ENCODE measurements at regions not wholly inside any gene's neighbourhood (a gene's known extent, or its start where the extent isn't known, plus 50 kb on each side); places are given as distances from the start of the nearest gene placed in this dataset.

GRCh38 chr3:78115983-78116382, 1076.1 kb downstream of the ROBO2 start:
- no peaks in the 10 kb centered on the region for H3K36me3 Mint-ChIP-seq (ENCODE audit: low read depth)
- H3K4me1 Mint-ChIP-seq (ENCODE audit: low read depth), result peaks cover 12% of the 10 kb centered on the region
- no peak overlapping the region for H3K27ac Mint-ChIP-seq (ENCODE audit: unreplicated experiment)
- DNase-seq (ENCODE audit: low spot score), result no peak
- H3K4me3 Mint-ChIP-seq (ENCODE audit: unreplicated experiment), result no peak overlapping the region
- H3K27me3 Mint-ChIP-seq (ENCODE audit: low read depth), result peaks cover 13% of the 10 kb centered on the region
- no peaks in the 10 kb centered on the region for H3K9me3 Mint-ChIP-seq (ENCODE audit: low read depth)
- no peak for TF ChIP-seq CTCF (IDR thresholded peaks at IDR 0.05)

DNA sequence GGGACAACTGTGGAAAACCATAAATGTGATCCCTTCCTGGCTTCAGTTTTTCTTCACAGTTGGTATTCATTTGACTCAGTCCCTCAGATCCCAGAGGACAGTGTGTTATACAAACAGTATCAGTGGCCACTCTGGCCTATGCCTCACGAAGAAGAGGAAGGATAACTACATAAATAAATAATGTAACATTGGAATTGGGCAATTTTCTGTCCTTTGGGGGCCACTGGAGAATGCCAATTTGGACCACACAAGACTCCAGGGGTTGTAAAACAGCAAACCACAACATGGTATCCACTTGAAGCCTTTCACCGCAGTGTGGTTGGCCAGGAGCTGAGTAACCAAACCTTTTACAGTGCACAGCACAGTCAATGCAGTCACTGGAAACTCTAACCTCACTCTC, 1077.0 kb downstream of the ROBO2 start:
- Mint-ChIP-seq H3K9me3 (ENCODE audit: low read depth) (no peaks in the 10 kb centered on the region), H3K4me3 (ENCODE audit: unreplicated experiment) (no peak overlapping the region), H3K36me3 (ENCODE audit: low read depth) (no peaks in the 10 kb centered on the region), H3K4me1 (ENCODE audit: low read depth) (peaks cover 12% of the 10 kb centered on the region), H3K27me3 (ENCODE audit: low read depth) (peaks cover 11% of the 10 kb centered on the region), H3K27ac (ENCODE audit: unreplicated experiment) (no peak overlapping the region)
- no peak for DNase-seq (ENCODE audit: low spot score)
- no peak for TF ChIP-seq CTCF (IDR thresholded peaks at IDR 0.05)

DNA sequence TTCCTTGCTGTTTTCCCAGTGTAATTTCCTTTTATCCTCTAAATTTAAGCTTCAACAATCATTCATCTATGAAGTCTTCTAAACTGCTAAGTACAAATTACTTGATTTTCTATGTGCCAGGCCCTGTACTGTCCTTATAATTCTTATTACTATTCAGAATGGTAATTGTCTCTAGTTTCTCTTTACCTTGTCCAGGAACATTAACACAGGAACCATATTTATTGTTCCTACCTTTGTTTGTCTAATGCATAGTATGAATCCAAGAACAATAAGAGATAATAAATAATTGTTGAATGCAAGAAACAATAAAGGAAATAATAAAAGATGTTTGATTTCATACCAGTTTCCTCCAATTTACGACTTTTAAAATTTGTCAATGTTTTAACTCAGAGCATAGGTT, 1083.2 kb downstream of the ROBO2 start:
- H3K36me3 Mint-ChIP-seq (ENCODE audit: low read depth), result peaks cover 2% of the 10 kb centered on the region
- H3K9me3 Mint-ChIP-seq (ENCODE audit: low read depth), result peaks cover 2% of the 10 kb centered on the region
- peaks cover 28% of the 10 kb centered on the region for H3K27me3 Mint-ChIP-seq (ENCODE audit: low read depth)
- DNase-seq (ENCODE audit: low spot score), result no peak
- no peak for TF ChIP-seq CTCF (IDR thresholded peaks at IDR 0.05)
- H3K4me1 Mint-ChIP-seq (ENCODE audit: low read depth), result no peaks in the 10 kb centered on the region
- no peak overlapping the region for H3K27ac Mint-ChIP-seq (ENCODE audit: unreplicated experiment)
- H3K4me3 Mint-ChIP-seq (ENCODE audit: unreplicated experiment), result no peak overlapping the region

DNA sequence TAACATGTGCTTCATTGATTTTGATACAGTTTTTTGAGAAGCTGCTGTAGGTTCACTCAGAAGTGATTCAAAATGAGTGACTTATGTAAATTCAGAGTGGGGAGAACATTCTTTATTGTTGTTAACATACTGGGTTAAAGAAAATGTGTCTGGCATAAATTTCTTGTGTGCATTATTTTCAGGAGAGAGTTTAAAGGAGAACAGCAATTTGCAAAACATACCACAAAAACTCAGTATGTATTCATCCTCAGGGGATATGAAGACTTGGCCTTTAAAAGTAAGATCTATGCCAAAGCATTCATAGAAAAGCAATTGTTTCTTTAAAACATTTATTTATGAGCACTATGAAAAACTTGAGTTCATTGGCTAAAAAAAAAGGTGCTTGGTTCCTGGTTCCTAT, 1089.8 kb downstream of the ROBO2 start:
- no peak for TF ChIP-seq CTCF (IDR thresholded peaks at IDR 0.05)
- no peak overlapping the region for H3K27ac Mint-ChIP-seq (ENCODE audit: unreplicated experiment)
- H3K9me3 Mint-ChIP-seq (ENCODE audit: low read depth), result peaks cover 2% of the 10 kb centered on the region
- no peak overlapping the region for H3K4me3 Mint-ChIP-seq (ENCODE audit: unreplicated experiment)
- no peaks in the 10 kb centered on the region for H3K4me1 Mint-ChIP-seq (ENCODE audit: low read depth)
- DNase-seq (ENCODE audit: low spot score), result no peak
- H3K36me3 Mint-ChIP-seq (ENCODE audit: low read depth), result peaks cover 2% of the 10 kb centered on the region
- peaks cover 28% of the 10 kb centered on the region for H3K27me3 Mint-ChIP-seq (ENCODE audit: low read depth)

- Mint-ChIP-seq H3K36me3 (ENCODE audit: low read depth) (peaks cover 2% of the 10 kb centered on the region), H3K27ac (ENCODE audit: unreplicated experiment) (no peak overlapping the region), H3K4me1 (ENCODE audit: low read depth) (no peaks in the 10 kb centered on the region), H3K9me3 (ENCODE audit: low read depth) (peaks cover 2% of the 10 kb centered on the region), H3K27me3 (ENCODE audit: low read depth) (peaks cover 19% of the 10 kb centered on the region), H3K4me3 (ENCODE audit: unreplicated experiment) (no peak overlapping the region)
- no peak for TF ChIP-seq CTCF (IDR thresholded peaks at IDR 0.05)
- DNase-seq (ENCODE audit: low spot score), result no peak
Measured at GRCh38 chr3:78130741-78131290, 1090.9 kb downstream of the ROBO2 start.
